Spinal cord (tissue), 9 donors: ENCODE measurements at regions not wholly inside any gene's neighbourhood (a gene's known extent, or its start where the extent isn't known, plus 50 kb on each side); places are given as distances from the start of the nearest gene placed in this dataset.
A peak's percentile ranks its signal among the peaks of the same experiment; 100 is the strongest.
"Not testable (repeated sequence)": the region's sequence is repeated elsewhere in the genome, so short reads cannot be mapped to it uniquely, and the experiment has no call there.

ENCODE experiments used
- DNase-seq, 6 donors: peaks; one replicate each; pipeline versions ENCODE4 v3.0.0 to v3.0.0-alpha.2; 2013 to 2015; ENCODE audit warnings: low spot score in 6 of 6, low read depth in 4 of 6
- H3K27ac ChIP-seq: one replicate; pipeline ENCODE4 v1.5.1; 2013; ENCODE audit warnings: low read depth, low read length, control low read depth
- H3K27me3 ChIP-seq: one replicate; pipeline ENCODE4 v1.6.1; 2013; ENCODE audit warnings: low read length; ENCODE audit not compliant: control insufficient read depth, insufficient read depth
- H3K36me3 ChIP-seq: one replicate; pipeline ENCODE4 v1.6.1; 2013; ENCODE audit warnings: low read length; ENCODE audit not compliant: control insufficient read depth, insufficient read depth
- H3K4me1 ChIP-seq: one replicate; pipeline ENCODE4 v1.6.1; 2013; ENCODE audit warnings: low read length; ENCODE audit not compliant: control insufficient read depth, insufficient read depth
- H3K4me3 ChIP-seq: one replicate; pipeline ENCODE4 v1.5.1; 2013; ENCODE audit warnings: low read depth, low read length, control low read depth
- H3K9me3 ChIP-seq: one replicate; pipeline ENCODE4 v1.6.1; 2013; ENCODE audit warnings: low read length; ENCODE audit not compliant: control insufficient read depth, insufficient read depth
- WGBS: methylation state at CpG from one replicate; pipeline ENCODE4 v1.1.5; 2013; ENCODE audit warnings: missing lambda C conversion rate; ENCODE audit not compliant: insufficient coverage; 5-methylcytosine and 5-hydroxymethylcytosine counted together
- donor health status: healthy.

DNA sequence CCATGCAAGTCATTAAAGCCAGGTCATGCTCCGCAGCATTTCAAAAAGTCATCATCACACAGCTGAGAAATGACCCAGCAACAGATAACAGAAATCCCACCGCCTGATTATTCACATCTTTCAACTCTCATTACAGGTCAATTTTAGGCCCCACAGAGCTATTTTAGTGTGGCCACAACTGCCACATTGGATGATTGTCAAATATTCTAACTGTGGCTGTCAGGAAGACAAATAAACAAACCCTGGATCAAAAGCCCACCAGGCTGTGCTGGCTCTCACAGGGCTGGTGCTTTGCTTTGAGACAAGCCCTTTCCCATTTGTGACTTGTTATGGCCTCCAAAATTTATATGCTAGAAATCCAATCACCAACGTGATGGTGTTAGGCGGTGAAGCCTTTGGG, 117.6 kb upstream of the CDC14C start:
- 67% methylated on average over 3 of the region's 4 CpGs for WGBS
- Histone ChIP-seq H3K9me3 (no peaks in the 10 kb centered on the region), H3K27ac (no peak overlapping the region), H3K4me1 (no peaks in the 10 kb centered on the region), H3K4me3 (no peak overlapping the region), H3K36me3 (no peaks in the 10 kb centered on the region), H3K27me3 (no peaks in the 10 kb centered on the region)
- DNase-seq = no peak

DNA sequence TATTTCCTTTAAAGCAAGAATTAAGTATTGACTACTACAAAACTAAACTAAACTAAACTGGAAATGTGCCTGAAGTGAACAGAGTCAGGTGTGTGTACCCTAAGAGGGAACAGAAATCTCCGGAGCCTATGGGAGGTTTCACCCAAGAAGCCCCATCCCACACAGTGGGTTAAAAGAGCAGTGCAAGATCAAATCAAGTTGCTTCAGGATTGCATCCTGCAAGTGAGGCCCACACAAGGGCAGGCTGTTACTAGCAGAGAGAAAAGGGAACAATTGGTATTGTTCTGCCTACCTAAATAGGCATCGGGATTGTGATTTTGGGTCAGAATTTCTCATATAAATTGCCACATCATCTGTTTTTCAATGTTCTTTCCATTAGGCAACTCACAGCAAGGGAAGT, 113.3 kb upstream of the CDC14C start:
- no peaks in the 10 kb centered on the region for H3K27me3 ChIP-seq
- no peaks in the 10 kb centered on the region for H3K9me3 ChIP-seq
- no peak overlapping the region for H3K27ac ChIP-seq
- no peak overlapping the region for H3K4me3 ChIP-seq
- no CpG with 5 or more reads among the region's 2 CpGs for WGBS
- no peak for DNase-seq
- no peaks in the 10 kb centered on the region for H3K4me1 ChIP-seq
- H3K36me3 ChIP-seq = no peaks in the 10 kb centered on the region

DNA sequence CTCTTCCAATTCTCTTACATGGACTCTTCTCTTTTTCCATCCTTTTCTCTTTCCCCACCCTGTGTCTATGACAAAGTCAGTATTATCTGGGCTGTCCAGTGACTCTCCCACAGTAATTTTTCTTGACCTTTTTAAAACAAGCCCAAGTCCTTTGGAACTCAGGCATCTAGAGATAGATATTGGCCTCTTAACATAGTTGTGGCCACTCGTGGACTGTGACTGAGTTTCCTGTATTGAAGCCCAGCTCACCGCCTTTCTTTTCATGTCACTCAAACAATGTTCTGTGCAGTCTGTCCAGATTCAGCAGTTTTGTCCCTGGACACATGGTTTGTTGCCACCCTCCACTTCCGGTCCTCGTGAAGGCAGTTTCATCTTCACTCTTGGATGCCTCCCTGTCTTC, 110.9 kb upstream of the CDC14C start:
- H3K4me1 ChIP-seq = no peaks in the 10 kb centered on the region
- no peaks in the 10 kb centered on the region for H3K36me3 ChIP-seq
- H3K27me3 ChIP-seq = no peaks in the 10 kb centered on the region
- 88% methylated on average over 4 of the region's 4 CpGs for WGBS
- no peaks in the 10 kb centered on the region for H3K9me3 ChIP-seq
- no peak for DNase-seq
- H3K4me3 ChIP-seq = no peak overlapping the region
- H3K27ac ChIP-seq = no peak overlapping the region

DNA sequence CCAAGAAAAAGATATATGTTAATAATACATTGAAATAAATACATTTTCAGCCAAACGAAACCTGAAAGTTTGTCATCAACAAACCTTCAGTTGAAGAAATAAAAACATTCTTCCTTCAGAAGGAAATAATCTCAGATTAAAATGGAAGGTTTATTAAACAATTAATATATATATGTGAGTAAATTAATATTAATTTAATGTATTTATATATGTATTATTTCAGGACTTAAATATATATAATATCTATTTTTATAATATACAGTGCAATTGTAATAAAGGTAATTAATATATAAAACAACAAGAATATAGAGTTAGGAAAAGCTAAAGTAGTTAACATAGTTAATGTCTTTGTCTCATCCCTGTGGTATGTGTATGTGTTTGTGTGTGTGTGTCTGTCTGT, 102.2 kb upstream of the CDC14C start:
- Histone ChIP-seq H3K4me1 (no peaks in the 10 kb centered on the region), H3K27me3 (no peaks in the 10 kb centered on the region), H3K4me3 (no peak overlapping the region), H3K27ac (no peak overlapping the region), H3K9me3 (no peaks in the 10 kb centered on the region), H3K36me3 (no peaks in the 10 kb centered on the region)
- WGBS = no CpG with 5 or more reads among the region's 1 CpG
- no peak for DNase-seq

DNA sequence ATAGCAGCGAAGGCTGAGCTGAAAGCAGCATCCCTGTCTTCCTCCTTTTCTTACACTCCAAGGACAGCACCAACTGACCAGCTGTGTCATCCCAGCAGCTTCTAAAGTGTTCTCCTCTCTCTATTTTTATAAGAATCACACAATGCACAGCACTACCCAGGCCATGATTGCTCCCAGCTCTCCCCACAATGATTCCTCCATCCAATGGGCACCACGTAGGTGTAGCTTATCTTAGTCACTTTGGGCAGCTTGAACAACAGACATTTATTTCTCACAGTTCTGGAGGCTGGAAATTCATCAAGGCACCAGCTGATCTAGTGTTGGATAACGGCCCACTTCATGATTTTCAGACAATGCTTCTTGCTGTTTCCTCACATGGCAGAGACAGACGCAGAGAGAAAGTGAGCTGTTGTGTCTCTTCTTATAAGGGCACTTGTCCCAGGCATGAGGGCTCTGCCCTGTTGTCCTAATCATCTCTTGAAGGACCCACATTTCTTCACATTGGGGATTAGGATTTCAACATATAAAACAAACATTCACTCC, 92.0 kb upstream of the CDC14C start:
- peak in 2 of 6 donors; percentile 49 to 57 for DNase-seq
- Histone ChIP-seq H3K36me3 (no peaks in the 10 kb centered on the region), H3K27ac (no peak overlapping the region), H3K4me3 (no peak overlapping the region), H3K9me3 (no peaks in the 10 kb centered on the region), H3K27me3 (no peaks in the 10 kb centered on the region), H3K4me1 (peaks cover 5% of the 10 kb centered on the region)
- WGBS = no CpG with 5 or more reads among the region's 4 CpGs

DNA sequence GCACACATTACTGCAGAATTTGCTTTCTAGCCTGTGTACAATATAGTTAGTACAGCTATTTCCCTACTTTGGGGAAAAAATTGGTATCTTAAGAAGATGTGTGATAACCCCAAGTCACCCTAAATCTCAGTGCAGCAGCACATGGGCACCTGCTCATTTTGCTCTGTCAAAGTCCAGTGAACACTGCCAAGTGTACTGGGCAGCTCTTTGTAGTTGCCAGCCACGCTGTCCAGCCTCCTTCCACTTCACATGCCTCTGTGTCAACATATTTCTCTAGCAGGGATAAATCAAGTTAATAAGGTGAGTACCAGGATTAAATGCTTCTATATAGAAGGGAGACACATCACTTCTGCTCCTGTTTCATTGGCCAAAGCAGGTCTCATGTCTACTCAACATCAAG, 87.1 kb upstream of the CDC14C start:
- Histone ChIP-seq H3K4me3 (no peak overlapping the region), H3K27me3 (no peaks in the 10 kb centered on the region), H3K4me1 (peaks cover under 1% of the 10 kb centered on the region), H3K36me3 (no peaks in the 10 kb centered on the region), H3K27ac (no peak overlapping the region), H3K9me3 (no peaks in the 10 kb centered on the region)
- DNase-seq = no peak
- WGBS = no CpG with 5 or more reads among the region's 1 CpG

DNA sequence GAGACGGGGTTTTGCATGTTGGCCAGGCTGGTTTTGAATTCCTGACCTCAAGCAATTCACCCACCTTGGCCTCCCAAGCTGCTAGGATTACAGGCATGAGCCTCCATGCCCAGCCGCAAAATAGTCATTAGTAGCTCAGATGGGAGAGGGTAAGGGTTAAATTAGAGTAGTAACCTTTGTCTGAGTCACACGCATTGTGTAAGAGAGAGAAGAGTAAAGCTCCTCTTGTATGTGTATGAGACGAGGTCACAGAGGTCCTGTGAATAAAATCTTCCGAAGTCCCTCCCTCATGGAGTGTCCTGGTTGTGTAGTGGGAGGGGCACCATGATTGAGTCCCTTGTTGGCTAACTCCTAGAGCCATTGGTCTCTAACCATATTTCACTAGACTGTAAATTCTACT, 85.2 kb upstream of the CDC14C start:
- H3K36me3 ChIP-seq = no peaks in the 10 kb centered on the region
- H3K4me3 ChIP-seq = no peak overlapping the region
- WGBS = 81% methylated on average over 2 of the region's 5 CpGs
- no peaks in the 10 kb centered on the region for H3K9me3 ChIP-seq
- H3K27ac ChIP-seq = no peak overlapping the region
- H3K27me3 ChIP-seq = no peaks in the 10 kb centered on the region
- DNase-seq = no peak
- no peaks in the 10 kb centered on the region for H3K4me1 ChIP-seq

DNA sequence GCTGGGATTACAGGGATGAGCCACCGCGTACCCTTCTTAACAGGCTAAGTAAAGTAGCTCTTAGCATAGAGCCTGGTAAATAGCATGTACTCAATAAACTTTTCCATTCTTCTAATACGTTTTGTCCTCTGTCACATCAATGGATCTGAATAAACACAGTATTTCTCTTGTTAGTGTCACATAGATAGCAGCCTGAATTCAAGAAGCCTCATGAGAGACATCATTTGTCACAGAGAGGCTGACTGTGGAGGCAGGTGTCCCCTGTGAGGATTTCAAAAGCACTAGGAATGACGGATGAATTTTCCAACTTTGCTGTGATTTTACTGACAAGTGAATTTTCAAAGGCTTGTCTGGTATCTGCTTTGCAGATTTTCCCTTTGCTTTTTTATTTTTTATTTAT, 82.6 kb upstream of the CDC14C start:
- no peak overlapping the region for H3K4me3 ChIP-seq
- H3K36me3 ChIP-seq = no peaks in the 10 kb centered on the region
- DNase-seq = no peak
- no peaks in the 10 kb centered on the region for H3K4me1 ChIP-seq
- WGBS = no CpG with 5 or more reads among the region's 4 CpGs
- H3K27me3 ChIP-seq = no peaks in the 10 kb centered on the region
- no peaks in the 10 kb centered on the region for H3K9me3 ChIP-seq
- H3K27ac ChIP-seq = no peak overlapping the region

DNA sequence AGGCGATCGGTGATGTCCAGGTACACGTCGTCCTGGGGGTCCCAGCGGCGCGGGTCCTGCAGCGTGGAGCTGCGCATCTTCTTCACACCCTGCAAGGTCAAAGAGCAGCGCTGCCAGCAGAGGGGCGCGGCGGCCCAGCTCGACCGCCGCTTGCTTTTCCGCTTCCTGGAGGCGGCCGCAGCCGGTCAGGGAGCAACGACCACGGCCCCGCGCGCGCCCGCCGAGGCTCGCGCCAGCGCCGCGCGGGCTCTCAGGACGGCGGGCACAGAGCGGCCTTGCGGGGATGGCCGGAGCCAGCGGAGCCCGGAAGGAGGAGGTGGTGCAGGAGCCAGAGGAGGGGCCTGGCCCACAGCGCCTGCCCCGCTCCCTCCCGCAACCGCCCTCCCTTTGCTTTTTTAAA, 76.4 kb upstream of the CDC14C start:
- DNase-seq = peak in 1 of 6 donors; percentile 31
- no peaks in the 10 kb centered on the region for H3K27me3 ChIP-seq
- no peak overlapping the region for H3K4me3 ChIP-seq
- H3K4me1 ChIP-seq = no peaks in the 10 kb centered on the region
- WGBS = 28% methylated on average over 39 of the region's 45 CpGs
- no peak overlapping the region for H3K27ac ChIP-seq
- H3K36me3 ChIP-seq = no peaks in the 10 kb centered on the region
- no peaks in the 10 kb centered on the region for H3K9me3 ChIP-seq

DNA sequence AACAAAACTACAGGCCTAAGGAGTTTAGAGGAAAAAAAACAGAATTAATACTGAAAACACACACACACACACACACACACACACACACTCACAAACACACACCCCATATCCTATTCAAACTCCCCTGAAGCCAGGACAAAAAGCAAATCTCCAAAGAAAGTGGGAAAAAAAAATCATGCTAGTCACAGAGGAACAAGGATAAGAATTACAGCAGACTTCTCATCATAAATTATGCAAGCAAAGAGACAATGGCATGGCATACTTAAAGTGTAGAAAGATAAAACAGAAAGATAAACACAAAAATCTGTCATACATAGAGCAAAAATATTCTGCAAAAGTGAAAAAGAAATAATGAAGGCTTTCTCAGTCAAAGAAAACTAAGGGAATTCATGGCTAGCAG, 63.9 kb upstream of the CDC14C start:
- not testable (repeated sequence) for DNase-seq, H3K4me1 ChIP-seq, H3K27me3 ChIP-seq, H3K4me3 ChIP-seq, H3K9me3 ChIP-seq, H3K27ac ChIP-seq, H3K36me3 ChIP-seq
